AG09319 (cell line): ENCODE measurements at regions not wholly inside any gene's neighbourhood (a gene's known extent, or its start where the extent isn't known, plus 50 kb on each side); places are given as distances from the start of the nearest gene placed in this dataset.

ENCODE experiments used
- DNase-seq: peaks from one replicate; pipeline ENCODE4 v3.0.0-alpha.2; 2010; ENCODE audit warnings: low read depth; ENCODE audit errors: extremely low read depth
- CTCF ChIP-seq: IDR thresholded peaks from 2 replicates; pipeline ENCODE4 v1.5.1; 2011; ENCODE audit warnings: low read depth, mild to moderate bottlenecking, inconsistent platforms, low read length, moderate library complexity

- TF ChIP-seq CTCF = no peak
- peak; percentile 4 for DNase-seq
Measured at GRCh38 chr1:60573726-60574409, 500.3 kb upstream of the C1orf87 start.

GRCh38 chr1:60573121-60573520 is 499.6 kb upstream of the C1orf87 start:
- DNase-seq = no peak
- TF ChIP-seq CTCF = no peak

- no peak for DNase-seq
- no peak for TF ChIP-seq CTCF
Measured at GRCh38 chr1:60572378-60572777, 498.8 kb upstream of the C1orf87 start.

- no peak for TF ChIP-seq CTCF
- DNase-seq = peak; percentile 56
Measured at GRCh38 chr1:60571811-60572210, 498.2 kb upstream of the C1orf87 start.

- DNase-seq = no peak
Measured at GRCh38 chr1:60569189-60569588, 495.6 kb upstream of the C1orf87 start.

GRCh38 chr1:60567256-60567655 is 493.7 kb upstream of the C1orf87 start:
- TF ChIP-seq CTCF = no peak
- DNase-seq = no peak

More at GRCh38 chr1:60569189-60569588, 495.6 kb upstream of the C1orf87 start:
- TF ChIP-seq CTCF = no peak

- no peak for TF ChIP-seq CTCF
Measured at GRCh38 chr1:60564916-60565750, 491.6 kb upstream of the C1orf87 start.

More at GRCh38 chr1:60564916-60565750, 491.6 kb upstream of the C1orf87 start:
- no peak for DNase-seq
